DOHH2 (cell line): ENCODE measurements at regions not wholly inside any gene's neighbourhood (a gene's known extent, or its start where the extent isn't known, plus 50 kb on each side); places are given as distances from the start of the nearest gene placed in this dataset.

ENCODE experiments used
- H3F3A ChIP-seq: fragments of 200-600 bp; sonication (generic), shearing (Covaris generic); 2 replicates; pipeline ENCODE4 v1.6.0; 2016; ENCODE audit warnings: antibody characterized with exemption, mild to moderate bottlenecking; ENCODE audit not compliant: control insufficient read depth, insufficient read depth
- H3K27ac ChIP-seq: fragments of 200-600 bp; sonication (generic); 2 replicates; pipeline ENCODE4 v1.5.1; 2014; ENCODE audit warnings: low read depth, mild to moderate bottlenecking, low read length, moderate library complexity
- H3K27me3 ChIP-seq: fragments of 200-600 bp; sonication (generic); 2 replicates; pipeline ENCODE4 v1.6.1; 2014; ENCODE audit warnings: mild to moderate bottlenecking, low read length, mixed read lengths; ENCODE audit not compliant: control insufficient read depth
- H3K36me3 ChIP-seq: fragments of 200-600 bp; sonication (generic); 2 replicates; pipeline ENCODE4 v1.6.1; 2014; ENCODE audit warnings: mild to moderate bottlenecking, low read length, moderate library complexity, mixed read lengths; ENCODE audit not compliant: control insufficient read depth
- H3K4me1 ChIP-seq: fragments of 200-600 bp; sonication (generic); 2 replicates; pipeline ENCODE4 v1.6.1; 2014; ENCODE audit warnings: mild to moderate bottlenecking, low read length, mixed read lengths; ENCODE audit not compliant: control insufficient read depth
- H3K4me2 ChIP-seq: fragments of 200-600 bp; sonication (generic); 2 replicates; pipeline ENCODE4 v1.6.0; 2014; ENCODE audit warnings: mild to moderate bottlenecking, low read length, moderate library complexity
- H3K4me3 ChIP-seq: fragments of 200-600 bp; sonication (generic); 2 replicates; pipeline ENCODE4 v1.5.1; 2014; ENCODE audit warnings: mild to moderate bottlenecking, low read length, mixed read lengths
- H3K79me2 ChIP-seq: fragments of 200-600 bp; sonication (generic); 2 replicates; pipeline ENCODE4 v1.6.1; 2014; ENCODE audit warnings: mild to moderate bottlenecking, low read length, mixed read lengths; ENCODE audit not compliant: control insufficient read depth
- H3K9me2 ChIP-seq: fragments of 200-600 bp; sonication (generic); replicated peaks from 2 replicates; pipeline ENCODE4 v1.6.1; 2014; ENCODE audit warnings: mild to moderate bottlenecking, low read length, mixed read lengths; ENCODE audit not compliant: control insufficient read depth
- H3K9me3 ChIP-seq: fragments of 200-600 bp; sonication (generic); 2 replicates; pipeline ENCODE4 v1.6.1; 2014; ENCODE audit warnings: antibody characterized with exemption, low read length, mixed read lengths; ENCODE audit not compliant: control insufficient read depth, insufficient read depth
- H4K20me1 ChIP-seq: fragments of 200-600 bp; sonication (generic); 2 replicates; pipeline ENCODE4 v1.6.0; 2014; ENCODE audit warnings: low read depth, mild to moderate bottlenecking, antibody characterized with exemption, low read length, moderate library complexity; ENCODE audit not compliant: control insufficient read depth, insufficient read depth
- EZH2phosphoT487 ChIP-seq: fragments of 200-600 bp; sonication (generic); IDR thresholded peaks from 2 replicates; pipeline ENCODE4 v1.6.1; 2017; ENCODE audit warnings: borderline replicate concordance, mild to moderate bottlenecking, antibody characterized with exemption, low read length, moderate library complexity, mixed read lengths
- TF ChIP-seq, protein P1 (sequence below): fragments of 200-600 bp; sonication (generic); IDR thresholded peaks from one replicate; pipeline ENCODE4 v1.5.1; 2014; ENCODE audit warnings: antibody characterized with exemption, mild to moderate bottlenecking, low read depth, low read length; ENCODE audit not compliant: poor library complexity, severe bottlenecking

DNA sequence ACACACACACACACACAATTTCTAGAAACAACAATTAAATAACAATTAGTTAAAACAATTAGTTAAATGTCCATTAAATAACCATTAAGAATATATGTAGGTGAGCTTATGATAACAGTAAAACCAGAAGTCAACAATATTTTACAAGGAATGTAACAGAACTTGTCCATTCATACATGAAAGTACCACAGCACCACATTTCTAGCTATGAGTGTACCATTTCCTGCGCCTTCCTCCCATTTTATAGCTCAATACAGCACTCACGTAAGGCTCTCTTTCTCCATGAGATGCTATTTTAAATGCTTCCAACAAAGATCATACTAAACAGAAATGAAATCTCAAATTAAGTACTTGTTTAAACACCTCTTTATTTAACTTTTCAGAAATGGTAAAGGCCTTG is 367.3 kb upstream of the ZWINT start:
- H3F3A ChIP-seq = no peaks in the 10 kb centered on the region
- H3K27me3 ChIP-seq = no peaks in the 10 kb centered on the region
- no peaks in the 10 kb centered on the region for H3K9me2 ChIP-seq
- H3K4me1 ChIP-seq = peaks cover 6% of the 10 kb centered on the region
- no peaks in the 10 kb centered on the region for H3K9me3 ChIP-seq
- no peak overlapping the region for H3K4me3 ChIP-seq
- H3K27ac ChIP-seq = no peak overlapping the region
- TF ChIP-seq, protein P1, sequence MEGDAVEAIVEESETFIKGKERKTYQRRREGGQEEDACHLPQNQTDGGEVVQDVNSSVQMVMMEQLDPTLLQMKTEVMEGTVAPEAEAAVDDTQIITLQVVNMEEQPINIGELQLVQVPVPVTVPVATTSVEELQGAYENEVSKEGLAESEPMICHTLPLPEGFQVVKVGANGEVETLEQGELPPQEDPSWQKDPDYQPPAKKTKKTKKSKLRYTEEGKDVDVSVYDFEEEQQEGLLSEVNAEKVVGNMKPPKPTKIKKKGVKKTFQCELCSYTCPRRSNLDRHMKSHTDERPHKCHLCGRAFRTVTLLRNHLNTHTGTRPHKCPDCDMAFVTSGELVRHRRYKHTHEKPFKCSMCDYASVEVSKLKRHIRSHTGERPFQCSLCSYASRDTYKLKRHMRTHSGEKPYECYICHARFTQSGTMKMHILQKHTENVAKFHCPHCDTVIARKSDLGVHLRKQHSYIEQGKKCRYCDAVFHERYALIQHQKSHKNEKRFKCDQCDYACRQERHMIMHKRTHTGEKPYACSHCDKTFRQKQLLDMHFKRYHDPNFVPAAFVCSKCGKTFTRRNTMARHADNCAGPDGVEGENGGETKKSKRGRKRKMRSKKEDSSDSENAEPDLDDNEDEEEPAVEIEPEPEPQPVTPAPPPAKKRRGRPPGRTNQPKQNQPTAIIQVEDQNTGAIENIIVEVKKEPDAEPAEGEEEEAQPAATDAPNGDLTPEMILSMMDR = no peak
- no peak for TF ChIP-seq EZH2phosphoT487
- H3K36me3 ChIP-seq = no peaks in the 10 kb centered on the region
- H3K79me2 ChIP-seq = no peaks in the 10 kb centered on the region
- H3K4me2 ChIP-seq = no peak overlapping the region
- H4K20me1 ChIP-seq = no peaks in the 10 kb centered on the region

DNA sequence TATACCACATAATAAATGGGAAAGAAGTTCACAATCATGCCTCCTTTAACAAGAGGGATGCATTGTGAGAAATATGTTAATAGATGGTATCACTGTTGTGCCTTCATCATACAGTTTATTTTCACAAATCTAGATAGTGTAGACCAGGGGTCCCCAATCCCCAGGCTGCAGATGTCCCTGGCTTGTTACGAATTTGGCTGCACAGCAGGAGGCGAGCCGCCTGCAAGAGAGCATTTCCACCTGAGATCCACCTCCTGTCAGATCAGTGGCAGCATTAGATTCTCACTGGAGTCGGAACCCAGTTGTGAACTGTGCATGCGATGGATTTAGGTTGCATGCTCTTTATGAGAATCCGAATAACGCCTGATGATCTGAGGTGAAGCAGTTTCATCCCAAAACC is 361.9 kb upstream of the ZWINT start:
- no peaks in the 10 kb centered on the region for H4K20me1 ChIP-seq
- no peaks in the 10 kb centered on the region for H3K9me3 ChIP-seq
- H3K36me3 ChIP-seq = no peaks in the 10 kb centered on the region
- no peaks in the 10 kb centered on the region for H3F3A ChIP-seq
- TF ChIP-seq EZH2phosphoT487 = no peak
- TF ChIP-seq, protein P1 = no peak
- H3K27me3 ChIP-seq = no peaks in the 10 kb centered on the region
- H3K4me3 ChIP-seq = no peak overlapping the region
- no peak overlapping the region for H3K4me2 ChIP-seq
- H3K9me2 ChIP-seq = no peaks in the 10 kb centered on the region
- H3K4me1 ChIP-seq = peaks cover 6% of the 10 kb centered on the region
- no peak overlapping the region for H3K27ac ChIP-seq
- no peaks in the 10 kb centered on the region for H3K79me2 ChIP-seq

DNA sequence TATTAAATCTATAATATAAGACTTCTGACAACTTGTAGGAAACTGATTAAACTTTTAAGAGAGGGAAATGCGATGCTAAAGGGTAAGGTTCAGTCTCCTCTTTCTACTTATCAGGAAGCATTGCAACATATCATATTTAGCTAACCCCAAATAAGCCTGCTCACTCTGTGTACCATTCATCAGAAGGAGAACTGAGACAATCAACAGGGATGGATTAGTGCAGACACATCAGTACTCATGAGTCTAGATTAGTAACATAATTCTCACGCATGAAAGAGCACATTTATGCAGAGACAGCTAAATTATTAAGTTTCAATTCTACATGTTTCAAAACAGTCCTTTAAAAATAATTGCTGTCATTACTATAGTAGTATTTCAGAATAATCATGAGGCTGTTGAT is 354.2 kb upstream of the ZWINT start:
- peaks cover 15% of the 10 kb centered on the region for H3K4me1 ChIP-seq
- H3F3A ChIP-seq = no peaks in the 10 kb centered on the region
- no peaks in the 10 kb centered on the region for H4K20me1 ChIP-seq
- no peak overlapping the region for H3K27ac ChIP-seq
- H3K9me2 ChIP-seq = no peaks in the 10 kb centered on the region
- no peak overlapping the region for H3K4me3 ChIP-seq
- no peaks in the 10 kb centered on the region for H3K79me2 ChIP-seq
- H3K27me3 ChIP-seq = no peaks in the 10 kb centered on the region
- H3K9me3 ChIP-seq = no peaks in the 10 kb centered on the region
- H3K4me2 ChIP-seq = no peak overlapping the region
- H3K36me3 ChIP-seq = no peaks in the 10 kb centered on the region
- TF ChIP-seq, protein P1 = no peak
- TF ChIP-seq EZH2phosphoT487 = no peak

DNA sequence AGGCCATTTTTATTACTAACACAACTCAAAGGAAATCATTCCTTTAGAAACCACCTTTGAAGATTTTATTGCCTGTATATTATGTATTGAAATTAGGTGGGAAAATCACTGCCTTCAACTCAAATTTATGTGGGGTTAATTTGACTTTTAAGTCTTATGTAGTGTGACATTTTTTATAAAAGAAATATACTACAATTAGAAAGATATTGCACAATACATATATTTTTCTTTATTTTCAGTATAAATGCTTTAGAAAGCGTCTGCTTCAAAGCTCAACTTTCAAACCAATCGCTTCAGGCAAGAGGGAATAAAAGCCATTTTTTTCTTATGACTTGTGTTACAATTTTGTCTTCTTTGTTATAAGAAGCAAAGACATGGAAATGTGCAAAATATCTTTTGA is 337.4 kb upstream of the ZWINT start:
- no peaks in the 10 kb centered on the region for H3K36me3 ChIP-seq
- H3K4me3 ChIP-seq = no peak overlapping the region
- H3K9me2 ChIP-seq = no peaks in the 10 kb centered on the region
- H3K79me2 ChIP-seq = no peaks in the 10 kb centered on the region
- H3K4me1 ChIP-seq = no peaks in the 10 kb centered on the region
- H3K27ac ChIP-seq = no peak overlapping the region
- H3K9me3 ChIP-seq = no peaks in the 10 kb centered on the region
- TF ChIP-seq EZH2phosphoT487 = no peak
- TF ChIP-seq, protein P1 = no peak
- no peaks in the 10 kb centered on the region for H3F3A ChIP-seq
- no peak overlapping the region for H3K4me2 ChIP-seq
- no peaks in the 10 kb centered on the region for H4K20me1 ChIP-seq
- H3K27me3 ChIP-seq = no peaks in the 10 kb centered on the region
